HEK293 (cell line): ENCODE measurements at regions not wholly inside any gene's neighbourhood (a gene's known extent, or its start where the extent isn't known, plus 50 kb on each side); places are given as distances from the start of the nearest gene placed in this dataset.

Source experiments
- ZNF184 ChIP-seq: fragments of 450-650 bp; IDR thresholded peaks from 2 replicates; pipeline ENCODE4 v1.5.1; 2018; ENCODE audit warnings: missing biosample characterization, mild to moderate bottlenecking, missing genetic modification characterization
- ZNF529 ChIP-seq: fragments of 450-650 bp; formaldehyde crosslinking; IDR thresholded peaks from 2 replicates; pipeline ENCODE4 v1.5.1; 2017; ENCODE audit warnings: missing genetic modification characterization, missing biosample characterization; ENCODE audit not compliant: insufficient replicate concordance

- TF ChIP-seq ZNF529 (tag by site-specific recombination) (no peak), ZNF184 (tag by site-specific recombination) (no peak)
These were observed 248.8 kb downstream of the RHOU start for GRCh38 chr1:228984107-228984506.
